ENCODE measurements at regions not wholly inside any gene's neighbourhood (a gene's known extent, or its start where the extent isn't known, plus 50 kb on each side); places are given as distances from the start of the nearest gene placed in this dataset.

- H3K4me3 ChIP-seq (ENCODE audit: low read depth, low read length): no peak overlapping the region
- in situ Hi-C loops (cut with HindIII; ENCODE audit: low pct_ligation_motif_present, low sequenced_read_pairs): no loop called here
- H3K27ac ChIP-seq: no peak overlapping the region
- no peak for DNase-seq
- no peak for TF ChIP-seq CTCF (IDR thresholded peaks at IDR 0.05; ENCODE audit: low read depth, low read length, missing control alignments)
- H3K36me3 ChIP-seq (replicated peaks): no peaks in the 10 kb centered on the region
- H3K27me3 ChIP-seq (replicated peaks): no peaks in the 10 kb centered on the region
Observed at GRCh38 chr4:183563874-183564273, 59.0 kb downstream of the ING2 start.

- peak; percentile 42 for DNase-seq
- TF ChIP-seq CTCF (IDR thresholded peaks at IDR 0.05; ENCODE audit: low read depth, low read length, missing control alignments): no peak
- Histone ChIP-seq H3K4me3 (ENCODE audit: low read depth, low read length) (no peak overlapping the region), H3K27ac (no peak overlapping the region), H3K27me3 (replicated peaks) (no peaks in the 10 kb centered on the region), H3K36me3 (replicated peaks) (no peaks in the 10 kb centered on the region)
- in situ Hi-C loops (cut with HindIII; ENCODE audit: low pct_ligation_motif_present, low sequenced_read_pairs): no loop called here
Observed at GRCh38 chr4:183571350-183571941, 66.6 kb downstream of the ING2 start.

GRCh38 chr4:183576701-183577404 lies 72.0 kb downstream of the ING2 start:
- H3K4me3 ChIP-seq (ENCODE audit: low read depth, low read length): no peak overlapping the region
- DNase-seq: no peak
- TF ChIP-seq CTCF (IDR thresholded peaks at IDR 0.05; ENCODE audit: low read depth, low read length, missing control alignments): no peak
- no peak overlapping the region for H3K27ac ChIP-seq
- H3K36me3 ChIP-seq (replicated peaks): no peaks in the 10 kb centered on the region
- H3K27me3 ChIP-seq (replicated peaks): no peaks in the 10 kb centered on the region
- in situ Hi-C loops (cut with HindIII; ENCODE audit: low pct_ligation_motif_present, low sequenced_read_pairs): no loop called here

GRCh38 chr4:183580370-183580769 lies 75.5 kb downstream of the ING2 start:
- no peaks in the 10 kb centered on the region for H3K36me3 ChIP-seq (replicated peaks)
- no peaks in the 10 kb centered on the region for H3K27me3 ChIP-seq (replicated peaks)
- DNase-seq: no peak
- H3K4me3 ChIP-seq (ENCODE audit: low read depth, low read length): no peak overlapping the region
- in situ Hi-C loops (cut with HindIII; ENCODE audit: low pct_ligation_motif_present, low sequenced_read_pairs): no loop called here
- no peak overlapping the region for H3K27ac ChIP-seq
- no peak for TF ChIP-seq CTCF (IDR thresholded peaks at IDR 0.05; ENCODE audit: low read depth, low read length, missing control alignments)

- no peak for DNase-seq
- no peaks in the 10 kb centered on the region for H3K27me3 ChIP-seq (replicated peaks)
- TF ChIP-seq CTCF (IDR thresholded peaks at IDR 0.05; ENCODE audit: low read depth, low read length, missing control alignments): no peak
- in situ Hi-C loops (cut with HindIII; ENCODE audit: low pct_ligation_motif_present, low sequenced_read_pairs): no loop called here
- H3K27ac ChIP-seq: no peak overlapping the region
- no peaks in the 10 kb centered on the region for H3K36me3 ChIP-seq (replicated peaks)
- H3K4me3 ChIP-seq (ENCODE audit: low read depth, low read length): no peak overlapping the region
Observed at GRCh38 chr4:183580849-183581248, 76.0 kb downstream of the ING2 start.

- in situ Hi-C loops (cut with HindIII; ENCODE audit: low pct_ligation_motif_present, low sequenced_read_pairs): no loop called here
- Histone ChIP-seq H3K27me3 (replicated peaks) (no peaks in the 10 kb centered on the region), H3K4me3 (ENCODE audit: low read depth, low read length) (no peak overlapping the region), H3K36me3 (replicated peaks) (no peaks in the 10 kb centered on the region), H3K27ac (no peak overlapping the region)
- no peak for TF ChIP-seq CTCF (IDR thresholded peaks at IDR 0.05; ENCODE audit: low read depth, low read length, missing control alignments)
- DNase-seq: no peak
Observed at GRCh38 chr4:183586824-183587223, 72.2 kb downstream of the RWDD4 start.
